K562 (cell line): ENCODE measurements at regions not wholly inside any gene's neighbourhood (a gene's known extent, or its start where the extent isn't known, plus 50 kb on each side); places are given as distances from the start of the nearest gene placed in this dataset.

ENCODE experiments used
- ATAC-seq: fragments of 200-7000 bp; cut with Tn5 transposase; 3 replicates; pipeline ENCODE4 v1.9.1; 2020; ENCODE audit warnings: moderate library complexity
- BruUV-seq: library from RNA; stranded (reverse); fragments of 400-500 nt; replicated peaks from 2 replicates; lab custom pipeline; 2021; lab: Mats Ljungman, UMichigan
- CTCF ChIA-PET: fragments of 300-600 bp; formaldehyde crosslinking; extraction: SDS; loops from one replicate; lab custom pipeline; 2021; ENCODE audit warnings: low intra/inter-chr PET ratio; lab: Yijun Ruan, JAX
- POLR2A ChIA-PET: fragments of 300-600, 350-650 bp; sonication (Branson Sonifier 250); formaldehyde crosslinking; extraction: SDS; loops from one replicate; lab custom pipeline; 2021; ENCODE audit warnings: antibody characterized with exemption, inconsistent platforms; lab: Yijun Ruan, JAX
- DNase-seq, 4 experiments: peaks; one replicate each; pipeline versions ENCODE4 v3.0.0 to v3.0.0-alpha.2; 2011 to 2018; ENCODE audit warnings: low spot score in 3 of 4, mixed read lengths in 3 of 4; ENCODE audit errors: extremely low read depth in 1 of 4
- FAIRE-seq: peaks from 2 replicates; lab custom pipeline; 2011; peaks lifted over from hg19 to GRCh38; lab: Jason Lieb, UNC
- H2AFZ ChIP-seq: 2 replicates; pipeline ENCODE4 v1.6.0; 2011; ENCODE audit warnings: low read depth, low read length, control low read depth, inconsistent platforms
- H3K27ac ChIP-seq: fragments of 200-600 bp; 3 replicates; pipeline ENCODE4 v1.8.0; 2011; ENCODE audit warnings: low read depth, mild to moderate bottlenecking, control low read depth, inconsistent platforms, low read length, moderate library complexity, mixed read lengths; ENCODE audit errors: extremely low read depth
- H3K27me3 ChIP-seq, 2 experiments: fragments of 300-600 bp in 1 of 2; 2 replicates in 1 of 2; 3 replicates in 1 of 2; pipeline versions ENCODE4 v1.6.0 to v1.8.0; 2011; ENCODE audit warnings: inconsistent platforms in 2 of 2, low read length in 2 of 2, mild to moderate bottlenecking in 1 of 2, mixed read lengths in 1 of 2, moderate library complexity in 1 of 2; ENCODE audit not compliant: control insufficient read depth in 2 of 2, insufficient read depth in 2 of 2
- H3K36me3 ChIP-seq: fragments of 300-600 bp; 3 replicates; pipeline ENCODE4 v1.8.0; 2011; ENCODE audit warnings: mild to moderate bottlenecking, low read length, inconsistent platforms; ENCODE audit not compliant: control insufficient read depth, insufficient read depth
- H3K4me1 ChIP-seq, 2 experiments: fragments of 200-600 bp in 1 of 2; replicated peaks in 1 of 2; 2 replicates in 1 of 2; 3 replicates in 1 of 2; pipeline versions ENCODE4 v1.5.1 to v1.8.0; 2011; ENCODE audit warnings: inconsistent platforms in 2 of 2, low read length in 2 of 2, mild to moderate bottlenecking in 1 of 2, mixed read lengths in 1 of 2, moderate library complexity in 1 of 2; ENCODE audit not compliant: control insufficient read depth in 2 of 2, insufficient read depth in 2 of 2
- H3K4me2 ChIP-seq: 2 replicates; pipeline ENCODE4 v1.6.1; 2011; ENCODE audit warnings: low read length, control low read depth, inconsistent platforms, mixed read lengths; ENCODE audit not compliant: insufficient read depth
- H3K4me3 ChIP-seq: fragments of 200-600 bp; sonication (generic), shearing (Covaris generic); 2 replicates; pipeline ENCODE4 v1.5.1; 2016; ENCODE audit warnings: control low read depth, inconsistent platforms
- H3K79me2 ChIP-seq: fragments of 200-600 bp; 3 replicates; pipeline ENCODE4 v1.8.0; 2011; ENCODE audit warnings: low read length, inconsistent platforms; ENCODE audit not compliant: control insufficient read depth, insufficient read depth
- H3K9ac ChIP-seq, 2 experiments: 2 replicates each; pipeline versions ENCODE4 v1.6.0 to v1.6.1; 2011; ENCODE audit warnings: low read depth in 2 of 2, low read length in 2 of 2, control low read depth in 1 of 2, inconsistent platforms in 1 of 2, mild to moderate bottlenecking in 1 of 2, mixed read lengths in 1 of 2; ENCODE audit not compliant: insufficient read depth in 1 of 2
- H3K9me1 ChIP-seq: one replicate; pipeline ENCODE4 v1.6.0; 2011; ENCODE audit warnings: inconsistent platforms, mild to moderate bottlenecking, low read length, moderate library complexity; ENCODE audit not compliant: control insufficient read depth, insufficient read depth
- H3K9me3 ChIP-seq: replicated peaks from 2 replicates; pipeline ENCODE4 v1.5.1; 2011; ENCODE audit warnings: low read depth, low read length, inconsistent platforms; ENCODE audit not compliant: control insufficient read depth, insufficient read depth
- H4K20me1 ChIP-seq: replicated peaks from 2 replicates; pipeline ENCODE4 v1.6.1; 2011; ENCODE audit warnings: low read length, inconsistent platforms, mixed read lengths; ENCODE audit not compliant: control insufficient read depth, insufficient read depth
- GABPB1 ChIP-seq: sonication (generic); formaldehyde crosslinking; IDR thresholded peaks from 2 replicates; pipeline ENCODE4 v1.8.0; 2022; ENCODE audit warnings: mild to moderate bottlenecking, missing genetic modification reagents
- HOXB6 ChIP-seq: fragments of 250-450 bp; sonication (Bioruptor Pico); IDR thresholded peaks from 2 replicates; pipeline ENCODE4 v1.5.1; 2022; ENCODE audit warnings: mild to moderate bottlenecking, borderline replicate concordance
- JUN ChIP-seq, 2 experiments: sonication (generic) in 1 of 2; formaldehyde crosslinking in 1 of 2; IDR thresholded peaks; 2 replicates each; pipeline versions ENCODE4 v1.6.1 to v1.8.0; 2012 to 2022; ENCODE audit warnings: borderline replicate concordance in 2 of 2, mild to moderate bottlenecking in 2 of 2, improper control_type of control experiment in 1 of 2, low read depth in 1 of 2, low read length in 1 of 2, missing genetic modification reagents in 1 of 2
- RBM14 ChIP-seq: fragments of 200-400 bp; formaldehyde crosslinking; IDR thresholded peaks from 2 replicates; pipeline ENCODE4 v1.6.1; 2018; ENCODE audit warnings: low read depth, mild to moderate bottlenecking, low read length, moderate library complexity, borderline replicate concordance; ENCODE audit not compliant: insufficient read depth
- TEAD1 ChIP-seq, 2 experiments: fragments of 450-650 bp in 1 of 2; sonication (generic) in 1 of 2; formaldehyde crosslinking; IDR thresholded peaks; 2 replicates each; pipeline versions ENCODE4 v1.4.0 to v1.8.0; 2020 to 2022; ENCODE audit warnings: mild to moderate bottlenecking in 2 of 2, missing genetic modification reagents in 1 of 2
- ZNF311 ChIP-seq: fragments of 250-450 bp; sonication (Bioruptor Pico); IDR thresholded peaks from 2 replicates; pipeline ENCODE4 v1.4.0; 2020; ENCODE audit warnings: mild to moderate bottlenecking, moderate library complexity
- WGBS: fragments of 100-300 bp; shearing (Covaris generic); methylation state at CpG from one replicate; pipeline ENCODE4 v1.1.6; 2016; ENCODE audit warnings: low coverage, mixed read lengths; ENCODE audit not compliant: insufficient coverage; ENCODE audit errors: missing lambda C conversion rate; 5-methylcytosine and 5-hydroxymethylcytosine counted together
- in situ Hi-C: fragments of 300-500 bp; cut with MboI; formaldehyde crosslinking; loops from 4 replicates; pipeline ENCODE4 v1.15.0; 2018; ENCODE audit warnings: inconsistent platforms, mixed read lengths
- intact Hi-C: fragments of 100-400 bp; cut with micrococcal nuclease; formaldehyde crosslinking; loops from 2 replicates; pipeline ENCODE4 v1.14.2; 2022

- TF ChIP-seq GABPB1, result 0 out of 2 replicates have a peak, but pooled peaks have one; percentile 22
- no peak for TF ChIP-seq ZNF311 (CRISPR knock-in tag)
- 0 out of 4 replicates have a peak, but pooled peaks of 1 of the 2 experiments have one; percentile 49 for TF ChIP-seq TEAD1 (CRISPR knock-in tag; IDR thresholded peaks at IDR 0.05)
- no peak for TF ChIP-seq RBM14
These were observed 182.2 kb upstream of the SYT13 start (continued) for GRCh38 chr11:45468267-45468856.

GRCh38 chr11:45463541-45463940 is 177.4 kb upstream of the SYT13 start:
- in situ Hi-C loops, result no loop called here
- intact Hi-C loops, result no loop called here

More at GRCh38 chr11:45463541-45463940, 177.4 kb upstream of the SYT13 start:
- TF ChIP-seq HOXB6 (no peak), JUN (IDR thresholded peaks at IDR 0.05; ENCODE audit: borderline replicate concordance, low read depth, low read length) (no peak), JUN (CRISPR knock-in tag; IDR thresholded peaks at IDR 0.05; ENCODE audit: borderline replicate concordance) (no peak)
- Histone ChIP-seq H3K27me3 (peaks cover 0 to 6% of the 10 kb centered on the region in 2 experiments; a peak in 1 of 5 replicates), H3K9me1 (no peaks in the 10 kb centered on the region), H3K9me3 (no peaks in the 10 kb centered on the region), H3K4me1 (no peaks in the 10 kb centered on the region), H3K27ac (no peak overlapping the region), H2AFZ (no peak overlapping the region), H3K4me2 (no peak overlapping the region), H3K4me3 (no peak overlapping the region), H3K36me3 (no peaks in the 10 kb centered on the region), H3K9ac (no peak overlapping the region), H4K20me1 (no peaks in the 10 kb centered on the region), H3K79me2 (no peaks in the 10 kb centered on the region)
- FAIRE-seq (no peak), DNase-seq (no peak), ATAC-seq (no peak)
- WGBS, result 0% methylated on average over 4 of the region's 4 CpGs
- POLR2A ChIA-PET, result interaction anchor here (0.7 to 1.2 kb wide), 2 partner anchors 14 to 43 kb away, joined by 3 to 5 read pairs; no protein-coding TSS in a partner anchor
- no TSS peak for BruUV-seq
- CTCF ChIA-PET, result no interaction called here
